ENCODE measurements at regions not wholly inside any gene's neighbourhood (a gene's known extent, or its start where the extent isn't known, plus 50 kb on each side); places are given as distances from the start of the nearest gene placed in this dataset.

DNA sequence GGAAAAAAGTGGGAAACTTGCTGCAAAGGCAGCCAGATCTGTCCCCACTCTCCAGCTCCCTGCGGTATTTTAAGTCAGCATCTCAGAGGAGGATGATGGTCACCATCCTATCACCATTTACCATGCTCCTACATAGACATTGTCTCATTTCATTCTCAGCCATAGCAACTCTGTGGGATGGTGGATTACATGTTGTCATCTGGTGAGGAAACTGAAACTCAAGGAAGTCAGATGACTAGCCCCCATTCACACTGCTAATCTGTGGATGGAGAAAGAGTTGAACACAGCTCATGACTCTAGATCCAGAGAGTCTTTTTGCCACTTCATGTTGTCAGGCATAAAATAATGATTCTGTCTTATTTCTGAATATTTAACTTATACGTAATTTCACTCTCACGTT is 323.5 kb downstream of the PTTG2 start:
- Histone ChIP-seq H3K4me1 (replicated peaks in 1 of 4; ENCODE audit: control insufficient read depth in 3 of 4, insufficient read depth in 4 of 4, low read length in 3 of 4) (peaks cover 0 to 8% (median 1%) of the 10 kb centered on the region in 4 experiments; a peak in 3 of 7 replicates), H2AFZ (ENCODE audit: low read length) (0 out of 2 replicates have a peak overlapping the region, but pooled peaks have one; percentile 51), H3K79me1 (ENCODE audit: low read depth, low read length) (no peaks in the 10 kb centered on the region), H3K9ac (replicated peaks in 1 of 4; ENCODE audit: extremely low read depth in 1 of 4, low read depth in 3 of 4, low read length in 3 of 4) (no peak overlapping the region), H3K27ac (ENCODE audit: low read depth, low read length) (no peak overlapping the region), H3K4me3 (ENCODE audit: extremely low read depth in 1 of 4, insufficient read depth in 2 of 4, low read depth in 3 of 4, low read length in 4 of 4) (no peak overlapping the region), H3K36me3 (ENCODE audit: control insufficient read depth in 2 of 4, insufficient read depth in 4 of 4, low read length in 3 of 4) (no peaks in the 10 kb centered on the region), H4K5ac (ENCODE audit: insufficient read length, low read depth, low read length) (no peak overlapping the region), H3K23ac (ENCODE audit: insufficient read length) (no peak overlapping the region), H4K8ac (ENCODE audit: extremely low read depth, insufficient read depth, low read length) (no peak overlapping the region), H3K4me2 (ENCODE audit: insufficient read depth in 1 of 2, low read depth in 2 of 2, low read length in 2 of 2) (no peak overlapping the region), H3K18ac (ENCODE audit: extremely low read depth, low read length) (no peak overlapping the region), H3K9me3 (ENCODE audit: insufficient read depth in 2 of 2, low read depth in 1 of 2, low read length in 1 of 2) (no peaks in the 10 kb centered on the region), H2BK12ac (ENCODE audit: low read depth, low read length) (no peak overlapping the region), H2BK5ac (ENCODE audit: low read depth, low read length) (no peak overlapping the region), H2AK5ac (ENCODE audit: low read depth, low read length) (no peak overlapping the region), H3K4ac (replicated peaks; ENCODE audit: insufficient read length, low read depth, low read length) (no peak overlapping the region), H3K23me2 (ENCODE audit: low read depth, low read length) (no peaks in the 10 kb centered on the region), H3K27me3 (replicated peaks in 1 of 4; ENCODE audit: control insufficient read depth in 3 of 4, extremely low read depth in 1 of 4, insufficient read depth in 3 of 4, low read length in 3 of 4) (no peaks in the 10 kb centered on the region), H2BK120ac (replicated peaks; ENCODE audit: low read depth, low read length) (no peak overlapping the region), H3K14ac (ENCODE audit: insufficient read length) (no peak overlapping the region), H2BK15ac (ENCODE audit: low read length) (no peak overlapping the region), H2BK20ac (ENCODE audit: low read length) (no peak overlapping the region), H3K79me2 (ENCODE audit: control insufficient read depth in 1 of 2, insufficient read depth in 2 of 2, low read length in 2 of 2) (no peaks in the 10 kb centered on the region), H4K20me1 (replicated peaks in 1 of 2; ENCODE audit: control insufficient read depth in 1 of 2, insufficient read depth in 2 of 2, low read length in 2 of 2) (no peaks in the 10 kb centered on the region), H4K91ac (replicated peaks; ENCODE audit: insufficient read length, low read length) (no peak overlapping the region), H3K56ac (replicated peaks; ENCODE audit: insufficient read length, low read depth, low read length) (no peak overlapping the region)
- DNase-seq (ENCODE audit: low read depth in 1 of 2, low spot score in 2 of 2), result no peak
- ChIA-PET CTCF (ENCODE audit: partially characterized antibody) (interaction anchor here (0.8 to 0.9 kb wide), 2 partner anchors 23 to 391 kb away, joined by 3 read pairs; no protein-coding TSS in a partner anchor), POLR2A (ENCODE audit: partially characterized antibody) (no interaction called here)
- 90% methylated on average over 3 of the region's 3 CpGs; no CpG with 5 or more reads in 1 of the 2 experiments for WGBS, 2 experiments (ENCODE audit: extremely low coverage in 1 of 2, insufficient coverage in 1 of 2, insufficient read length in 1 of 2, insufficient replicate concordance in 2 of 2, low coverage in 1 of 2, low lambda C conversion rate in 2 of 2, missing lambda C conversion rate in 1 of 2)
- FAIRE-seq, result no peak
- TF ChIP-seq YY1 (IDR thresholded peaks at IDR 0.05; ENCODE audit: low read depth, low read length), result no peak
- TF ChIP-seq JUN (IDR thresholded peaks at IDR 0.05; ENCODE audit: low read depth, low read length), result no peak
- no peak for TF ChIP-seq CBX8 (IDR thresholded peaks at IDR 0.05; ENCODE audit: borderline replicate concordance, low read depth, low read length)
- TF ChIP-seq RBBP5 (IDR thresholded peaks at IDR 0.05; ENCODE audit: borderline replicate concordance, low read depth, low read length), result no peak
- no peak for TF ChIP-seq TBP (IDR thresholded peaks at IDR 0.05; ENCODE audit: low read depth, low read length)
- TF ChIP-seq CHD2 (IDR thresholded peaks at IDR 0.05; ENCODE audit: low read length), result no peak
- TF ChIP-seq SP1 (IDR thresholded peaks at IDR 0.05; ENCODE audit: low read depth, low read length), result no peak
- no peak for TF ChIP-seq SRF (IDR thresholded peaks at IDR 0.05; ENCODE audit: low read depth, low read length)
- no peak for TF ChIP-seq SIRT6 (IDR thresholded peaks at IDR 0.05; ENCODE audit: low read length)
- no peak for TF ChIP-seq POU5F1 (IDR thresholded peaks at IDR 0.05; ENCODE audit: low read depth, low read length)
- no peak for TF ChIP-seq FOSL1 (IDR thresholded peaks at IDR 0.05; ENCODE audit: insufficient read depth, low read depth, low read length)
- TF ChIP-seq GABPA (IDR thresholded peaks at IDR 0.05; ENCODE audit: borderline replicate concordance, insufficient read depth, low read length), result no peak
